Right lobe of liver (tissue), 4 donors: ENCODE measurements at regions not wholly inside any gene's neighbourhood (a gene's known extent, or its start where the extent isn't known, plus 50 kb on each side); places are given as distances from the start of the nearest gene placed in this dataset.

Source experiments
- CTCF ChIP-seq, 4 donors: fragments of 200-600 bp in 3 of 4; fragments of 450-650 bp in 1 of 4; IDR thresholded peaks; one replicate each; pipeline versions ENCODE4 v1.5.1 to v1.8.0; 2016 to 2022; ENCODE audit warnings: antibody characterized with exemption in 4 of 4, mild to moderate bottlenecking in 2 of 4
- POLR2A ChIP-seq: fragments of 450-650 bp; IDR thresholded peaks from one replicate; pipeline ENCODE4 v1.6.1; 2017; ENCODE audit warnings: antibody characterized with exemption, mild to moderate bottlenecking
- donor health status: DM: no; HTN: no; CAD: no.
- donor health status: DM: no; HTN: no; CAD: no.
- donor health status: DM: no; HTN: yes; CAD: no.

DNA sequence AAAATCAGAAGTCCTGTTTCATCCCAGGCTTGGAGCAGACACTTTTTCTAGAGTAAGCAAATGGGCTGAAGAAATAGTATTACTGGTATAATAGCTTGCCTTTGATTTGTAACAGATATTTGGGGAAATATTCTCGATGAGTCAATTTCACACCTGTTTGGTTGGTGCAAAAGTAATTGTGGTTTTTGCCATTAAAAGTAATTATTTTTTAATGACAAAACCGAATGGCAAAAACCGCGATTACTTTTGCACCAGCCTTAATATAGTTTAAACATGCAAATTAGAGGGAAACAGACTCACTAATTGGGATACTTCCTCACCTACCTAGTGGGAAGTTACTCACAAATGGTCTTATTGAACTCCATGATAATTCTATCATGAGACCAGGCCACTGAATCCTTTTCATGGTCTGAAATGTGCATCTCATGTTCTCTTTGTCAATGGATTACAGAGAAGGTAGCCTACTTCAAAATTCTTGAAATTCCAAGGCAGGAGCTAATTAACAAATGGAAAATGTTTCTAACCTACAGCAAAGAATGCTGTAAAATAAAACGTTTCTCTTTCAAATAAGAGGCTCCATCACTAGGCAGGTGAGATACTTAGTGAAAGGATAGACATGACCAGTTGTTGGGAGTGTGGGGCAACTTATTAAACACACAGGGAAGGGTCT lies 391.3 kb downstream of the EMP1 start:
- TF ChIP-seq CTCF (IDR thresholded peaks at IDR 0.05) (no peak), POLR2A (no peak)
